ENCODE measurements at regions not wholly inside any gene's neighbourhood (a gene's known extent, or its start where the extent isn't known, plus 50 kb on each side); places are given as distances from the start of the nearest gene placed in this dataset.

- DNase-seq, result no peak
These were observed 52.5 kb upstream of the TRIM43 start for GRCh38 chr2:95539290-95539689.

DNA sequence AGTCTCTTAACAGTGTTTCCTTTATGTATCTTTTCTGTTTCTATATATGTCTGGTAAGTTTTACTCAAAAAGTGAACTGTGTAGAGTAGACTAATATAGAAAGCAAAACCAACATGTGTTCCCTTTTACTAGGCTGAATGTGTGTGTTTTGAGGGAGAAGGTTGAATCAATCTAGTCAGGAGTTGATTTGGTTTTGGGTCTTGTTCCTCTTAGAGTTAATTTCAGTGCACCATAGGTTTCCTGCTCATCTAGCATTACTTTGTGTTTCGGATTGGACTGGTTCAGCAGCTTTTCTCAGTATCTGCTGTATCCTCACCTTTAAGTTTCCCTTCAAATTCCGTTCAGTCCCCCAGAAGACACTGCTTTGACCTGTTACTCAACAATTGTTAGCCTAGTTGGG, 52.0 kb upstream of the TRIM43 start:
- DNase-seq, result peak in 1 of 2 donors; percentile 3
